ENCODE measurements at regions not wholly inside any gene's neighbourhood (a gene's known extent, or its start where the extent isn't known, plus 50 kb on each side); places are given as distances from the start of the nearest gene placed in this dataset.
"Not testable (repeated sequence)": the region's sequence is repeated elsewhere in the genome, so short reads cannot be mapped to it uniquely, and the experiment has no call there.

- DNase-seq, result not testable (repeated sequence)
Measured at GRCh38 chrX:123788193-123788592, 55.3 kb upstream of the THOC2 start.

GRCh38 chrX:123788744-123789143, 55.9 kb upstream of the THOC2 start:
- DNase-seq, result no peak

GRCh38 chrX:123797543-123798447, 62.1 kb upstream of the XIAP start:
- no peak for DNase-seq

GRCh38 chrX:123798706-123799430, 61.0 kb upstream of the XIAP start:
- not testable (repeated sequence) for DNase-seq

- no peak for DNase-seq
Measured at GRCh38 chrX:123801901-123802300, 58.0 kb upstream of the XIAP start.

GRCh38 chrX:123803331-123803983, 56.4 kb upstream of the XIAP start:
- peak in 3 of 5 donors; percentile 5 to 18 (median 6) for DNase-seq

- not testable (repeated sequence) for DNase-seq
Measured at GRCh38 chrX:123803984-123804365, 55.9 kb upstream of the XIAP start.

GRCh38 chrX:123807835-123808416, 51.9 kb upstream of the XIAP start:
- no peak for DNase-seq

- no peak for DNase-seq
Measured at GRCh38 chrX:123809854-123810375, 49.9 kb upstream of the XIAP start.

Measured in T-helper 1 cell (primary cell).